Lower leg skin (tissue), 4 donors: ENCODE measurements at regions not wholly inside any gene's neighbourhood (a gene's known extent, or its start where the extent isn't known, plus 50 kb on each side); places are given as distances from the start of the nearest gene placed in this dataset.

ENCODE experiments used
- DNase-seq, 2 donors: peaks; one replicate each; pipeline ENCODE4 v3.0.0-alpha.2; 2019; ENCODE audit warnings: low spot score in 2 of 2
- H3K4me3 ChIP-seq: fragments of 200-600 bp; sonication (generic); 2 replicates; pipeline ENCODE4 v1.5.1; 2017; ENCODE audit warnings: mild to moderate bottlenecking, low read depth; ENCODE audit not compliant: poor library complexity, severe bottlenecking
- CTCF ChIP-seq, 3 donors: fragments of 450-650 bp; IDR thresholded peaks; one replicate each; pipeline ENCODE4 v1.5.1; 2016; ENCODE audit warnings: antibody characterized with exemption in 3 of 3, mild to moderate bottlenecking in 3 of 3, moderate library complexity in 2 of 3
- POLR2A ChIP-seq, 2 donors: fragments of 450-650 bp; IDR thresholded peaks; one replicate each; pipeline ENCODE4 v1.6.1; 2016 to 2017; ENCODE audit warnings: antibody characterized with exemption in 2 of 2, mild to moderate bottlenecking in 1 of 2, moderate library complexity in 1 of 2
- WGBS, 2 donors: methylation state at CpG; one replicate each; pipeline ENCODE4 v1.1.5; 2018; 5-methylcytosine and 5-hydroxymethylcytosine counted together
- intact Hi-C: fragments of 100-400 bp; cut with DNase I; formaldehyde crosslinking; loops from one replicate; pipeline ENCODE4 v1.15.0; 2023; ENCODE audit warnings: low total_unique reads

DNA sequence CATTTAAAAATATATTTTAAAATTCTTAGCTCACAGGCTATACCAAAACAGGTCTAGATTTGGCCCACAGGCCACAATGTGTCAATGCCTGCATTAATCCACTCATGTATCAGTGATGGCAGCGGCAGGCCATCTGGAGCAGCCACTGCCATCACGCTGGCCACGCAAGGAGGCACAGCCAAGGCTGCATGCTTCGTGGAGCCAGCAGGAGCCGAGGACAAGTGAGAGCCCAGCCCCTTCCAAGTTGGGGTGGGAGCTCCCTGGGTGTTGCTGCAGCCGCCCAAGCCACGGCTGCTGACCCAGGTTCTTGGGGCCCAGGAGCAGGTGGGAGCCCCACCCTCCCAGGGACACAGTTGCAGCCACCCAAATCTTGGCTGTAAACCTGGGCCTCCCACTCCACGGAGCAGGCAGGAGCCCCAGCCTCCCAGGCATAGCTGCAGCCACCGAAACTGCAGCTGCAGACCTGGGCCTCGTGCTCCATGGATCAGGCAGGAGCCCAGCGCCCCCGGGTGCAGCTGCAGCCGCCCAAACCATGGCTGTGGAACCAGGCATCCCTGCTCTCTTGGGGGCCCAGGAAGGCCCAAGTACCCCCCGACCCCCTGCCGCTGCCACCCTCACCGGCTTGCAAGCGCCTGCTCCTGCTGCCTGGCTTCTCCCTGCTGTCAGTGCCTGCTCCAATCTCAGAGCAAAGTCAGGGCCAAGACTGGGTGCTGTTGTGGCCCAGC lies 87.3 kb upstream of the CACUL1 start:
- no peak overlapping the region for H3K4me3 ChIP-seq
- WGBS, 2 donors: 85% methylated on average over 11 to 14 of the region's 17 CpGs
- TF ChIP-seq POLR2A (IDR thresholded peaks at IDR 0.05) (no peak), CTCF (IDR thresholded peaks at IDR 0.05) (no peak)
- DNase-seq: peak in 1 of 2 donors; percentile 50
- intact Hi-C loops: no loop called here

GRCh38 chr10:118842843-118843624 lies 88.3 kb upstream of the CACUL1 start:
- peak in 1 of 2 donors; percentile 69 for DNase-seq
- intact Hi-C loops: no loop called here
- TF ChIP-seq POLR2A (IDR thresholded peaks at IDR 0.05) (no peak), CTCF (IDR thresholded peaks at IDR 0.05) (no peak)
- no peak overlapping the region for H3K4me3 ChIP-seq
- 64 to 69% methylated on average over 4 of the region's 4 CpGs for WGBS, 2 donors

DNA sequence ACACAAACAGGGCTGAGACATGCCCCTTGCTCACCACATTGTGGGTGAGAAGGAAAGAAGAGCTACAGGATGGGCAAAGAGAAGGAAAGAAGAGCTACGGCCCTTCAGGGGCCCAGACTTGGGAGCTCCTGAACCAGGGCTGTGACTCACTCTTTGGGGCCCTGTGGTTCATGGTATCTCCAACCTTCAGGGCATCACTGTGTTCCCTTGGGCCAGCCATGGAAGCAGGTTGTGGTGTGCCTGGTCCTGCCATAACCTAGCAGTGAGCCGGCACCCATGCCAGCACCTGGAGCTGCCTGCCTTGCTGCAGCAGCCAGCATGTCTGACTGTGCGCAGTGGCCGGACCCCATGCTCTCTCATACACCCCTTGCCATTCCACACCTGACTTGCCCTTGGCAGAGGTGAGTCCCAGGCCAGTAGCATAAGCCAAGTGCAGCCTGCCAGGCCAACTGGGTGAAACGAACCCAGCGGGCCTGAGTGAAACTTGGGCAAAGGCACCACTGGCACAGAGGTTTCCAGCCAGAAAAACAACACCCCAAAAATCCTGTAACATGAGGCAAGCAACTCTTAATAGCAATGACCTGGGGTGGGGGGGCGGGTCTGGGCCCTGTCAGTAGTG lies 89.0 kb upstream of the CACUL1 start:
- 61 to 63% methylated on average over 6 to 7 of the region's 7 CpGs for WGBS, 2 donors
- intact Hi-C loops: no loop called here
- peak in 1 of 2 donors; percentile 79 for DNase-seq
- no peak overlapping the region for H3K4me3 ChIP-seq
- TF ChIP-seq POLR2A (IDR thresholded peaks at IDR 0.05): no peak
- TF ChIP-seq CTCF (IDR thresholded peaks at IDR 0.05): no peak

- TF ChIP-seq POLR2A (IDR thresholded peaks at IDR 0.05): no peak
- no peak for TF ChIP-seq CTCF (IDR thresholded peaks at IDR 0.05)
- 80 to 86% methylated on average over 6 of the region's 6 CpGs for WGBS, 2 donors
- peak in 1 of 2 donors; percentile 21 for DNase-seq
- intact Hi-C loops: no loop called here
- H3K4me3 ChIP-seq: no peak overlapping the region
Measured at GRCh38 chr10:118844731-118845521, 90.2 kb upstream of the CACUL1 start.

- intact Hi-C loops: no loop called here
- TF ChIP-seq CTCF (IDR thresholded peaks at IDR 0.05): no peak
- TF ChIP-seq POLR2A (IDR thresholded peaks at IDR 0.05): no peak
- 85 to 91% methylated on average over 2 of the region's 2 CpGs for WGBS, 2 donors
- no peak overlapping the region for H3K4me3 ChIP-seq
- peak in 1 of 2 donors; percentile 49 for DNase-seq
Measured at GRCh38 chr10:118845776-118846175, 91.0 kb upstream of the CACUL1 start.
